Astrocyte (in vitro differentiated cells and primary cell): ENCODE measurements at regions not wholly inside any gene's neighbourhood (a gene's known extent, or its start where the extent isn't known, plus 50 kb on each side); places are given as distances from the start of the nearest gene placed in this dataset.

ENCODE experiments used
- EZH2 ChIP-seq: IDR thresholded peaks from 2 replicates; pipeline ENCODE4 v1.6.1; 2012; ENCODE audit warnings: mild to moderate bottlenecking, low read length, inconsistent platforms; ENCODE audit not compliant: insufficient read depth
- TF ChIP-seq, protein P1 (sequence below): IDR thresholded peaks from 2 replicates; pipeline ENCODE4 v1.5.1; 2011; ENCODE audit warnings: low read depth, mild to moderate bottlenecking, inconsistent platforms, low read length, moderate library complexity; ENCODE audit not compliant: insufficient read depth

DNA sequence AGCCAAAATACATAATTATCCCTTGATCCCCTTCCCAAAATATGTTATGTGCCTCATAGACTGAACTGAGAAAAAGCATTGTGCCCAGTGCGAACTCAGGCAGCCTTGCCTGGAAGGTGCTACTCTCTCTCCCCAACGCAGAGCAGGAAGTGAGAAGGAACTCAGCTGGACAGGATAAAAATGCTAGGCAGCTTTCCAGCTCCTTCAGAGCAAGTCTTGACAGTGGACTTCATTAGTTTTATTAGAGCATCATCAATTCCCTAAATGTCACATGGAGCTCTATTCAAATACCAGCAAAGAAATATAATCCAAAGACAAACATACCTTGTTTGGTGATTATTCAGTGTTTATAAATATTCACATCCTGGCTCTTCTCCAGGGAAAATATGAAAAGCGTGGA, 202.4 kb downstream of the RFC3 start:
- TF ChIP-seq, protein P1, sequence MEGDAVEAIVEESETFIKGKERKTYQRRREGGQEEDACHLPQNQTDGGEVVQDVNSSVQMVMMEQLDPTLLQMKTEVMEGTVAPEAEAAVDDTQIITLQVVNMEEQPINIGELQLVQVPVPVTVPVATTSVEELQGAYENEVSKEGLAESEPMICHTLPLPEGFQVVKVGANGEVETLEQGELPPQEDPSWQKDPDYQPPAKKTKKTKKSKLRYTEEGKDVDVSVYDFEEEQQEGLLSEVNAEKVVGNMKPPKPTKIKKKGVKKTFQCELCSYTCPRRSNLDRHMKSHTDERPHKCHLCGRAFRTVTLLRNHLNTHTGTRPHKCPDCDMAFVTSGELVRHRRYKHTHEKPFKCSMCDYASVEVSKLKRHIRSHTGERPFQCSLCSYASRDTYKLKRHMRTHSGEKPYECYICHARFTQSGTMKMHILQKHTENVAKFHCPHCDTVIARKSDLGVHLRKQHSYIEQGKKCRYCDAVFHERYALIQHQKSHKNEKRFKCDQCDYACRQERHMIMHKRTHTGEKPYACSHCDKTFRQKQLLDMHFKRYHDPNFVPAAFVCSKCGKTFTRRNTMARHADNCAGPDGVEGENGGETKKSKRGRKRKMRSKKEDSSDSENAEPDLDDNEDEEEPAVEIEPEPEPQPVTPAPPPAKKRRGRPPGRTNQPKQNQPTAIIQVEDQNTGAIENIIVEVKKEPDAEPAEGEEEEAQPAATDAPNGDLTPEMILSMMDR = no peak
- no peak for TF ChIP-seq EZH2
